RWPE1 (cell line): ENCODE measurements at regions not wholly inside any gene's neighbourhood (a gene's known extent, or its start where the extent isn't known, plus 50 kb on each side); places are given as distances from the start of the nearest gene placed in this dataset.

Experiments
- CTCF ChIA-PET: fragments of 350-600 bp; sonication (Branson Sonifier 250); formaldehyde crosslinking; extraction: SDS; loops from one replicate; lab custom pipeline; 2021; lab: Yijun Ruan, JAX
- POLR2A ChIA-PET: fragments of 400-600 bp; formaldehyde crosslinking; extraction: SDS; loops from one replicate; lab custom pipeline; 2020; ENCODE audit warnings: antibody characterized with exemption; ENCODE audit not compliant: low non-redundant PET; lab: Yijun Ruan, JAX
- DNase-seq: peaks from one replicate; pipeline ENCODE4 v3.0.0; 2012; ENCODE audit warnings: low spot score
- H3K27ac ChIP-seq: fragments of 450-650 bp; 2 replicates; pipeline ENCODE4 v1.5.1; 2017
- TF ChIP-seq, protein P1 (sequence below): fragments of 450-650 bp; conservative IDR thresholded peaks from 2 replicates; pipeline ENCODE4 v1.5.1; 2017; ENCODE audit warnings: low read depth, mild to moderate bottlenecking

DNA sequence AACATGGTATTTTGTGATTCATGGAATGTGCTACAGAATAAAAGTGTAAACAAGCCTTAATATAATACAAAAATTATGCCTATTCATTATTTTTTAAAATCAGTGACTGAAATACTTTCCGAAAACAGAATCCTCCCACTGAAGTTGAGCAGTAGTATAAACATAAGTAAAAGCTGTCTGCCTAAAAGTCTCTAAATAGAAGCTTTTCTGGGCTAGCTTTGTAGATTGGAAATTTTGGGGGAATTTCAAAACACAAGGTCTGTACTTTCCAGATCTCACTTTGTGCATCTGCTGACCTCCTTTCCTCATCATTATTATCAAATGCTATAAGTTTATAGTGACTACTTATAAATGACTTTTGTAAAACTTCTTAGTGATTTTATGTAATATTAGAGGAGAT lies 80.4 kb upstream of the TRHDE start:
- CTCF ChIA-PET, result no interaction called here
- TF ChIP-seq, protein P1, sequence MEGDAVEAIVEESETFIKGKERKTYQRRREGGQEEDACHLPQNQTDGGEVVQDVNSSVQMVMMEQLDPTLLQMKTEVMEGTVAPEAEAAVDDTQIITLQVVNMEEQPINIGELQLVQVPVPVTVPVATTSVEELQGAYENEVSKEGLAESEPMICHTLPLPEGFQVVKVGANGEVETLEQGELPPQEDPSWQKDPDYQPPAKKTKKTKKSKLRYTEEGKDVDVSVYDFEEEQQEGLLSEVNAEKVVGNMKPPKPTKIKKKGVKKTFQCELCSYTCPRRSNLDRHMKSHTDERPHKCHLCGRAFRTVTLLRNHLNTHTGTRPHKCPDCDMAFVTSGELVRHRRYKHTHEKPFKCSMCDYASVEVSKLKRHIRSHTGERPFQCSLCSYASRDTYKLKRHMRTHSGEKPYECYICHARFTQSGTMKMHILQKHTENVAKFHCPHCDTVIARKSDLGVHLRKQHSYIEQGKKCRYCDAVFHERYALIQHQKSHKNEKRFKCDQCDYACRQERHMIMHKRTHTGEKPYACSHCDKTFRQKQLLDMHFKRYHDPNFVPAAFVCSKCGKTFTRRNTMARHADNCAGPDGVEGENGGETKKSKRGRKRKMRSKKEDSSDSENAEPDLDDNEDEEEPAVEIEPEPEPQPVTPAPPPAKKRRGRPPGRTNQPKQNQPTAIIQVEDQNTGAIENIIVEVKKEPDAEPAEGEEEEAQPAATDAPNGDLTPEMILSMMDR, result no peak
- DNase-seq, result no peak
- H3K27ac ChIP-seq, result no peak overlapping the region
- POLR2A ChIA-PET, result no interaction called here

DNA sequence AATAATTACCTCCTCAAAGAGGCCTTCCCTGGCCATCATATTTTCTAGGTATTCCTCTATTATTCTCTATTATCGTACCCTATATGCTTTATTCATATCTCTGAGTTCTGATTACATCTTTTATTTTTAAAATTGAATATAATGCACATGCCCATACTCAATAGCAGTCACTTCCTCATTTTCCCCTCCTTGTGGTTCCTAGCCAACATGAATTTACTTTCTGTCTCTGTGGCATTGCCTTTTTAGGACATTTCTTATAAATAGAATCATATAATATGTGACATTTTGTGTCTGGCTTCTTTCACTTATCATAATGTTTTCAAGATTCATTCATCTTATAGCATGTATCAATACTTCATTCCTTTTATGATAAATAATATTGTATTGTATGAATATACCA lies 74.4 kb upstream of the TRHDE start:
- H3K27ac ChIP-seq, result no peak overlapping the region
- ChIA-PET POLR2A (no interaction called here), CTCF (no interaction called here)
- DNase-seq, result no peak
- TF ChIP-seq, protein P1, result no peak

DNA sequence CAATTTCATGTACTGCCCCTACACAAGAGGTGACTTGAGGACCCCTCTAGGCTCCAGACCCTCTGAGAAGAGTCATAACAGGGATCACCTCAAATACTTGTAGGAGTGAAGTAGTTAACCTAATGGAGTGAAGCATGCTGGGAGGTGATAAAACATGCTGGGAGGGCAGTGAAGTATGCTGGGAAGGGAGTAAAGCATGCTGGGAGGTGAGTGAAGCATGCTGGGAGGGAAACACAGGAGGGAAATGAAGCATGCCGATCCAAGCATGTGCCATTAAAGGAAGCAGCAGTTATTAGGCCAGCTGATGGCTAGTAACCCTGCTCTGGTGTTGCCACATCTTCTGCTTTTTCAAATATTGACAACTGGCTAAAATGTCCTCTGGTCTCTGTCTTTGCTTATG lies 70.7 kb upstream of the TRHDE start:
- DNase-seq, result no peak
- ChIA-PET POLR2A (no interaction called here), CTCF (no interaction called here)
- TF ChIP-seq, protein P1, result no peak
- no peak overlapping the region for H3K27ac ChIP-seq

DNA sequence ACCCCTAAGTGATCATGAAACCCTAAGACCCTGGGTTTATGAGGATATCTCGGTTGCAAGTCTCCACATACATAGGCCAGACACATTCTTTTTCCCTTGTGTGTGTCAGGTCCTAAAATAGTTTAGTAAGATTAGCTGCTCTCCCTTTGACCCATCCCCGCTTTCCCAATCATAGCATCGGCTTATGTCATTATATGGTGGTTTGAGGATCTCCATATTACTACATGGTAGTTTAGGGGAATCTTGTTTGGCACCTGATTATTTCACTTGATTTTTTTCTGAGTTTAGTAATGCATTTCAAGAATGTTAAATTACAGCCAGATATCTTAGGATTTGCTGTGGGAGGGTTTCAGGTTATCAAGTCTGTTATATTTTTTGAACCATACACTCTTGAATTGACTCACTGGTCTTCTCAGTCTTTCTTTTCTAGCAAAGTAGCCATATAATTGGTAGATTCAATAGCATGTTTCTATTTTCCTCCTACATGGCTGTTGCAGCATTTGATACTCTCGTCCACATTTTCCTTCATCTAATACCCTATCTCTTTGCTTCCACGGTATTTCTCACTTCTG lies 68.3 kb upstream of the TRHDE start:
- ChIA-PET POLR2A (no interaction called here), CTCF (interaction anchor here (0.6 kb wide), 1 partner anchor 752 kb away, joined by 3 read pairs; no protein-coding TSS in a partner anchor)
- TF ChIP-seq, protein P1, result no peak
- H3K27ac ChIP-seq, result no peak overlapping the region
- no peak for DNase-seq

DNA sequence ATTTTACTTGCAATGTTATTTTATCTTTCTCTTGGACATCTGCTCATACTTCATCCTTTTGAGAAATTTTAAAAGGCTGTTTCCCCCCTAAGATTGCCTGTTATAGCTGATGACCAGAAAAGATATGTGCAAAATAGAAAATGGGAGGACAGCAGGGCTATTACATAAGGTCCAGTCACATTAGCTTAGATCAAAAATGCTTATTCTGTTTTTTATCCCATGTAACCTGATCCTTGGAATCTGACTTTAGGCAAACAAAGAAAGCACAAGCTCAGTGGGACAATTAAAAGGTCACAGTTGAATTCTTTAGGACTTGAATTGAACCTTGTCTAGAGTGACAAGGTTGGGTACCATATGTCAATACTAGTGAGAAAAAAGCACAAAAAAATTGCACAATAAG lies 65.1 kb upstream of the TRHDE start:
- POLR2A ChIA-PET, result no interaction called here
- CTCF ChIA-PET, result no interaction called here
- DNase-seq, result no peak
- TF ChIP-seq, protein P1, result no peak
- H3K27ac ChIP-seq, result no peak overlapping the region

DNA sequence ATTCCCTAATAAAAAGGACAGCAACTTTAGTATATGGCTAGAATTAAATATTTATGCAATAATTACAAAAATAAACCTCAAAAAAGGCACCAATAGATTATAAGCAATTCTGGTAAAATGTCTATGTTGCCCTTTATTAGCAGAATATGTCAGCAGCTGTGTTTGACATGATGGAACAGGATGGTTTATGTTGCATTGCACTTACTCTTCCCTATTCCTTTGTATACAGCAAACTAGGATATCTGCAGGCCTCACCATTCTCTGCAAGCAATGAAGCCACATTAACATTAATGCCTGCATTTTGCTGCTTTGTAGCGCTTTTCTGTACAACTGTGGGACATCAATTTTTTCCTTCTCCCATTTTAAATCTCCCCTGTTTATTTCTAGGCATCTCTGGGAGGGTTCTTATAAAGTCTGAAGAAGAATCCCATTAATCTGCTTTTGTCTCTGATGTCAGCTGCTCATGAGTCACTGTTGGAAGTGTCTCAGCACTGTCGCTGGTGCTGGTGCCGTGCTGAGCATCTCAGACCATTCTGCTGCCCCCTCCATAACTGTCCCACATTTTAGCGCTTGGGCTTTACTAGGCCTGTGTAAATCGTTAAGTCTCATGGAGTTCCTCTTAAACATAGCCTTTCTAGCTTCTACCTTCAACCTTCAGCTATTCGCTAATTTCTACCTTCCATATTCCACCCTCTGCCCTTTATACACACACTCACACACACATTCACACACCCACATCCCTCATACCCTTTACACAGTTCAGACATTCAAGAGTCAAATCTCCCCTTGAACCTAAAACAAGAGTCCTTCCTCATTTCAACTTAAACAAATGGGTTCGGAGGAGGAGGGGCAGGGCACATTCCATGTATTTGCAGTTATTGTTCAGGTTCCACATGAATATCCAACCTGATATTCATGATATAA lies 64.4 kb upstream of the TRHDE start:
- CTCF ChIA-PET, result no interaction called here
- TF ChIP-seq, protein P1, result no peak
- POLR2A ChIA-PET, result no interaction called here
- H3K27ac ChIP-seq, result no peak overlapping the region
- no peak for DNase-seq
